ENCODE measurements at regions not wholly inside any gene's neighbourhood (a gene's known extent, or its start where the extent isn't known, plus 50 kb on each side); places are given as distances from the start of the nearest gene placed in this dataset.

DNA sequence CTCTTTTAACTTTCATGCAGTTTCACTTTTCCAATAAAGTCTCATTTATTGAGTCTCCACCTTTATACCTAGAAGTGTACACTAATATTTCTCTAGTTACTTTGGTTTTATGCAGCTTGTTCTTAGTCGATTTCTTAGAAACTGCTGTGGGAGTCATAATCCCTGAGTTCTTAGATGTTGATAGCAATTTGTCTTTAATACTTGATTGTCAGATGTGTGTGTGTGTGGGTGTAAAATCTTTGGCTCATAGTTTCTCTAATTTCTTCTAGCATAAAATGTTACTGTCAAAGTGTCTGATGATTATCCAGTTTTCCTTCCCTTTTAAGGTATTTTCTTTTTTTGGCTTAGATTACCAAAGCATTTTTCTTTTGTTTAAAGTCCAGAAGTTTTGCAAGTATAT lies 473.8 kb upstream of the PTCHD4 start:
- Histone ChIP-seq H4K20me1 (ENCODE audit: control insufficient read depth, extremely low read depth, insufficient read depth, low read length) (no peaks in the 10 kb centered on the region), H3K4me1 (ENCODE audit: control insufficient read depth, extremely low read depth, insufficient read depth, low read length) (no peaks in the 10 kb centered on the region), H3K4me3 (ENCODE audit: control insufficient read depth in 2 of 3, extremely low read depth in 1 of 3, insufficient read depth in 2 of 3, low read depth in 1 of 3, low read length in 3 of 3) (no peak overlapping the region), H2AFZ (ENCODE audit: control insufficient read depth, low read length) (no peak overlapping the region), H3K4me2 (ENCODE audit: control insufficient read depth, extremely low read depth, insufficient read depth, low read depth, low read length) (no peak overlapping the region), H3K9me3 (ENCODE audit: control insufficient read depth, low read depth, low read length) (no peaks in the 10 kb centered on the region), H3K9me1 (ENCODE audit: control insufficient read depth, extremely low read depth, insufficient read depth, low read length) (no peaks in the 10 kb centered on the region), H3K27ac (ENCODE audit: control insufficient read depth, insufficient read depth, low read length) (no peak overlapping the region), H3K9ac (ENCODE audit: control insufficient read depth, extremely low read depth, insufficient read depth, low read length) (no peak overlapping the region), H3K36me3 (ENCODE audit: control insufficient read depth in 2 of 2, extremely low read depth in 1 of 2, insufficient read depth in 2 of 2, low read length in 2 of 2) (no peaks in the 10 kb centered on the region), H3K27me3 (ENCODE audit: control insufficient read depth, extremely low read depth, insufficient read depth, low read length) (no peaks in the 10 kb centered on the region), H3K79me2 (ENCODE audit: control insufficient read depth, insufficient read depth, low read length) (no peaks in the 10 kb centered on the region)
- TF ChIP-seq EZH2 (IDR thresholded peaks at IDR 0.05; ENCODE audit: low read length), result no peak
- TF ChIP-seq, protein P1, sequence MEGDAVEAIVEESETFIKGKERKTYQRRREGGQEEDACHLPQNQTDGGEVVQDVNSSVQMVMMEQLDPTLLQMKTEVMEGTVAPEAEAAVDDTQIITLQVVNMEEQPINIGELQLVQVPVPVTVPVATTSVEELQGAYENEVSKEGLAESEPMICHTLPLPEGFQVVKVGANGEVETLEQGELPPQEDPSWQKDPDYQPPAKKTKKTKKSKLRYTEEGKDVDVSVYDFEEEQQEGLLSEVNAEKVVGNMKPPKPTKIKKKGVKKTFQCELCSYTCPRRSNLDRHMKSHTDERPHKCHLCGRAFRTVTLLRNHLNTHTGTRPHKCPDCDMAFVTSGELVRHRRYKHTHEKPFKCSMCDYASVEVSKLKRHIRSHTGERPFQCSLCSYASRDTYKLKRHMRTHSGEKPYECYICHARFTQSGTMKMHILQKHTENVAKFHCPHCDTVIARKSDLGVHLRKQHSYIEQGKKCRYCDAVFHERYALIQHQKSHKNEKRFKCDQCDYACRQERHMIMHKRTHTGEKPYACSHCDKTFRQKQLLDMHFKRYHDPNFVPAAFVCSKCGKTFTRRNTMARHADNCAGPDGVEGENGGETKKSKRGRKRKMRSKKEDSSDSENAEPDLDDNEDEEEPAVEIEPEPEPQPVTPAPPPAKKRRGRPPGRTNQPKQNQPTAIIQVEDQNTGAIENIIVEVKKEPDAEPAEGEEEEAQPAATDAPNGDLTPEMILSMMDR (optimal IDR thresholded peaks at IDR 0.05 in 1 of 3, IDR thresholded peaks at IDR 0.05 in 1 of 3, conservative IDR thresholded peaks at IDR 0.05 in 1 of 3; ENCODE audit: extremely low read depth in 1 of 3, insufficient read depth in 2 of 3, low read length in 3 of 3), result no peak
- DNase-seq (ENCODE audit: low read depth, low spot score) (no peak), FAIRE-seq (peak; percentile 9)
- dilution Hi-C loops (cut with MboI; ENCODE audit: extremely low pct_ligation_motif_present, low sequenced_read_pairs), result no loop called here

DNA sequence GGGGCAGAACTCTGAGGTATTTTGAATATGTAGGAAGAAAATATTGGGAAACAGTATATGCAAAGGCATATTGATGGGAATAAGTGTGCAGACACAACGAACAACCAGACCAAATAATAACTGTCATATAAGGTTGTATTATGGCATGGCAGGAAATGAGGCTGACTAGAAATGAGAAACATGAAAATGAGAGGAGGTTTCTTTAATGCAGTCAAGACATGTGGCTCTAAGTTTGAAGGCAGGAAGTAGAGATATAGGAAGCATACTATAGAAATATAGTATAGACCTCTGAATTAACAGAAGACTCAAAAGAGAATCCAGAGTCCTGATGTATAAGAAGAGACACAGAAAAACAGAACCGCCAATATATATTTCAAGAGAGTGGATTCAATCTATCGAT lies 459.7 kb upstream of the PTCHD4 start:
- FAIRE-seq, result no peak
- no peak overlapping the region for H3K9ac ChIP-seq (ENCODE audit: control insufficient read depth, extremely low read depth, insufficient read depth, low read length)
- no peak for TF ChIP-seq EZH2 (IDR thresholded peaks at IDR 0.05; ENCODE audit: low read length)
- TF ChIP-seq, protein P1 (optimal IDR thresholded peaks at IDR 0.05 in 1 of 3, IDR thresholded peaks at IDR 0.05 in 1 of 3, conservative IDR thresholded peaks at IDR 0.05 in 1 of 3; ENCODE audit: extremely low read depth in 1 of 3, insufficient read depth in 2 of 3, low read length in 3 of 3), result no peak
- H3K36me3 ChIP-seq (ENCODE audit: control insufficient read depth in 2 of 2, extremely low read depth in 1 of 2, insufficient read depth in 2 of 2, low read length in 2 of 2), result no peaks in the 10 kb centered on the region
- no peaks in the 10 kb centered on the region for H3K9me1 ChIP-seq (ENCODE audit: control insufficient read depth, extremely low read depth, insufficient read depth, low read length)
- H3K4me2 ChIP-seq (ENCODE audit: control insufficient read depth, extremely low read depth, insufficient read depth, low read depth, low read length), result no peak overlapping the region
- no peaks in the 10 kb centered on the region for H4K20me1 ChIP-seq (ENCODE audit: control insufficient read depth, extremely low read depth, insufficient read depth, low read length)
- no peaks in the 10 kb centered on the region for H3K79me2 ChIP-seq (ENCODE audit: control insufficient read depth, insufficient read depth, low read length)
- DNase-seq (ENCODE audit: low read depth, low spot score), result no peak
- no peaks in the 10 kb centered on the region for H3K27me3 ChIP-seq (ENCODE audit: control insufficient read depth, extremely low read depth, insufficient read depth, low read length)
- H3K4me1 ChIP-seq (ENCODE audit: control insufficient read depth, extremely low read depth, insufficient read depth, low read length), result peaks cover 16% of the 10 kb centered on the region
- H3K4me3 ChIP-seq (ENCODE audit: control insufficient read depth in 2 of 3, extremely low read depth in 1 of 3, insufficient read depth in 2 of 3, low read depth in 1 of 3, low read length in 3 of 3), result no peak overlapping the region
- H2AFZ ChIP-seq (ENCODE audit: control insufficient read depth, low read length), result no peak overlapping the region
- H3K9me3 ChIP-seq (ENCODE audit: control insufficient read depth, low read depth, low read length), result peaks cover 3% of the 10 kb centered on the region
- dilution Hi-C loops (cut with MboI; ENCODE audit: extremely low pct_ligation_motif_present, low sequenced_read_pairs), result no loop called here
- no peak overlapping the region for H3K27ac ChIP-seq (ENCODE audit: control insufficient read depth, insufficient read depth, low read length)

Measured in keratinocyte (primary cell).